Neural crest cell (in vitro differentiated cells): ENCODE measurements at regions not wholly inside any gene's neighbourhood (a gene's known extent, or its start where the extent isn't known, plus 50 kb on each side); places are given as distances from the start of the nearest gene placed in this dataset.

Experiments used
- DNase-seq: peaks from one replicate; pipeline ENCODE4 v3.0.0; 2021; ENCODE audit warnings: low read depth, mixed read lengths, low spot score
- H3K27ac Mint-ChIP-seq: one replicate; pipeline ENCODE4 v1.8.0; 2021; ENCODE audit warnings: mild to moderate bottlenecking, mixed read lengths; ENCODE audit not compliant: unreplicated experiment
- H3K27me3 Mint-ChIP-seq: 2 replicates; pipeline ENCODE4 v1.8.0; 2021; ENCODE audit warnings: low read depth, mild to moderate bottlenecking, mixed read lengths
- H3K36me3 Mint-ChIP-seq: 2 replicates; pipeline ENCODE4 v1.8.0; 2021; ENCODE audit warnings: low read depth, mild to moderate bottlenecking, mixed read lengths
- H3K4me1 Mint-ChIP-seq: 2 replicates; pipeline ENCODE4 v1.8.0; 2021; ENCODE audit warnings: mixed read lengths
- H3K4me3 Mint-ChIP-seq: one replicate; pipeline ENCODE4 v1.8.0; 2021; ENCODE audit warnings: mild to moderate bottlenecking, mixed read lengths
- H3K9me3 Mint-ChIP-seq: 2 replicates; pipeline ENCODE4 v1.8.0; 2021; ENCODE audit warnings: mixed read lengths
- TF ChIP-seq, protein P1 (sequence below): fragments of 200-600 bp; sonication (generic); conservative IDR thresholded peaks from 2 replicates; pipeline ENCODE4 v1.5.0; 2021; ENCODE audit warnings: antibody characterized with exemption, mild to moderate bottlenecking

GRCh38 chr4:189516902-189517301, 423.8 kb upstream of the FRG1 start:
- peaks cover 2% of the 10 kb centered on the region for H3K9me3 Mint-ChIP-seq
- no peaks in the 10 kb centered on the region for H3K27me3 Mint-ChIP-seq
- H3K4me1 Mint-ChIP-seq = no peaks in the 10 kb centered on the region
- no peak overlapping the region for H3K4me3 Mint-ChIP-seq
- no peak overlapping the region for H3K27ac Mint-ChIP-seq
- H3K36me3 Mint-ChIP-seq = peaks cover 2% of the 10 kb centered on the region
- TF ChIP-seq, protein P1, sequence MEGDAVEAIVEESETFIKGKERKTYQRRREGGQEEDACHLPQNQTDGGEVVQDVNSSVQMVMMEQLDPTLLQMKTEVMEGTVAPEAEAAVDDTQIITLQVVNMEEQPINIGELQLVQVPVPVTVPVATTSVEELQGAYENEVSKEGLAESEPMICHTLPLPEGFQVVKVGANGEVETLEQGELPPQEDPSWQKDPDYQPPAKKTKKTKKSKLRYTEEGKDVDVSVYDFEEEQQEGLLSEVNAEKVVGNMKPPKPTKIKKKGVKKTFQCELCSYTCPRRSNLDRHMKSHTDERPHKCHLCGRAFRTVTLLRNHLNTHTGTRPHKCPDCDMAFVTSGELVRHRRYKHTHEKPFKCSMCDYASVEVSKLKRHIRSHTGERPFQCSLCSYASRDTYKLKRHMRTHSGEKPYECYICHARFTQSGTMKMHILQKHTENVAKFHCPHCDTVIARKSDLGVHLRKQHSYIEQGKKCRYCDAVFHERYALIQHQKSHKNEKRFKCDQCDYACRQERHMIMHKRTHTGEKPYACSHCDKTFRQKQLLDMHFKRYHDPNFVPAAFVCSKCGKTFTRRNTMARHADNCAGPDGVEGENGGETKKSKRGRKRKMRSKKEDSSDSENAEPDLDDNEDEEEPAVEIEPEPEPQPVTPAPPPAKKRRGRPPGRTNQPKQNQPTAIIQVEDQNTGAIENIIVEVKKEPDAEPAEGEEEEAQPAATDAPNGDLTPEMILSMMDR = no peak
- DNase-seq = no peak

GRCh38 chr4:189519186-189519585, 421.5 kb upstream of the FRG1 start:
- Mint-ChIP-seq H3K9me3 (peaks cover 10% of the 10 kb centered on the region), H3K36me3 (no peaks in the 10 kb centered on the region), H3K27me3 (no peaks in the 10 kb centered on the region), H3K4me3 (no peak overlapping the region), H3K27ac (no peak overlapping the region), H3K4me1 (no peaks in the 10 kb centered on the region)
- TF ChIP-seq, protein P1 = no peak
- DNase-seq = no peak

DNA sequence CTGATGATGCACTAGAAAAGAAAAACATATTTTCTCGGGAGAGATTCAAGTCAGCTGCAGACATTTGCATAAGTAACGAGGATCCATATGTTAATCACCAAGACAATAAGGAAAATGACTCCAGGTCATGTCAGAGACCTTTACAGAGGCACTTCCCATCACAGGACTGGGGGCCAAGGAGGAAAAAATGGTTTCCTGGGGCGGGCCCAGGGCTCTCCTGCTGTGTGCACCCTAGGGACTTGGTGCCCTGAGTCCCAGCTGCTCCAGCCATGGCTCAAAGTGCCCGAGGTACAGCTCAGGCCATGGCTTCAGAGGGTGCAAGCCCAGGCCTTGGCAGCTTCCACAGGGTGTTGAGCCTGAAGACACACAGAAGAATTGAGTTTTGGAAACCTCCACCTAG, 415.4 kb upstream of the FRG1 start:
- Mint-ChIP-seq H3K4me1 (no peaks in the 10 kb centered on the region), H3K4me3 (no peak overlapping the region), H3K27me3 (no peaks in the 10 kb centered on the region), H3K36me3 (peaks cover 14% of the 10 kb centered on the region), H3K9me3 (peaks cover 36% of the 10 kb centered on the region), H3K27ac (no peak overlapping the region)
- DNase-seq = no peak
- TF ChIP-seq, protein P1 = no peak

- Mint-ChIP-seq H3K36me3 (peaks cover 11% of the 10 kb centered on the region), H3K27me3 (no peaks in the 10 kb centered on the region)
These were observed 409.8 kb upstream of the FRG1 start for GRCh38 chr4:189530848-189531247.

GRCh38 chr4:189533603-189534002, 407.1 kb upstream of the FRG1 start:
- Mint-ChIP-seq H3K36me3 (peaks cover 6% of the 10 kb centered on the region), H3K27me3 (no peaks in the 10 kb centered on the region), H3K4me3 (no peak overlapping the region), H3K27ac (no peak overlapping the region), H3K4me1 (no peaks in the 10 kb centered on the region), H3K9me3 (peaks cover 16% of the 10 kb centered on the region)
- DNase-seq = no peak
- TF ChIP-seq, protein P1 = no peak

More at GRCh38 chr4:189530848-189531247, 409.8 kb upstream of the FRG1 start:
- H3K4me3 Mint-ChIP-seq = no peak overlapping the region
- H3K27ac Mint-ChIP-seq = no peak overlapping the region
- H3K9me3 Mint-ChIP-seq = peaks cover 29% of the 10 kb centered on the region
- H3K4me1 Mint-ChIP-seq = no peaks in the 10 kb centered on the region
- TF ChIP-seq, protein P1 = no peak
- DNase-seq = no peak

- no peak for DNase-seq
- peaks cover 6% of the 10 kb centered on the region for H3K4me1 Mint-ChIP-seq
- no peak overlapping the region for H3K4me3 Mint-ChIP-seq
- H3K27ac Mint-ChIP-seq = no peak overlapping the region
- H3K36me3 Mint-ChIP-seq = no peaks in the 10 kb centered on the region
- no peaks in the 10 kb centered on the region for H3K27me3 Mint-ChIP-seq
- TF ChIP-seq, protein P1 = no peak
- H3K9me3 Mint-ChIP-seq = no peaks in the 10 kb centered on the region
These were observed 393.1 kb upstream of the FRG1 start for GRCh38 chr4:189547559-189547958.
